CD4-positive, alpha-beta T cell treated with Interleukin-21 for 1 hour (primary cell): ENCODE measurements at regions not wholly inside any gene's neighbourhood (a gene's known extent, or its start where the extent isn't known, plus 50 kb on each side); places are given as distances from the start of the nearest gene placed in this dataset.
"Not testable (repeated sequence)": the region's sequence is repeated elsewhere in the genome, so short reads cannot be mapped to it uniquely, and the experiment has no call there.

ENCODE experiments used
- DNase-seq: peaks from one replicate; pipeline ENCODE4 v3.0.0-alpha.2; 2020

- DNase-seq: no peak
Measured at GRCh38 chr4:60579335-60579734, 620.8 kb upstream of the ADGRL3 start.

GRCh38 chr4:60581919-60582536 is 618.1 kb upstream of the ADGRL3 start:
- no peak for DNase-seq

- DNase-seq: no peak
Measured at GRCh38 chr4:60588556-60588955, 611.6 kb upstream of the ADGRL3 start.

- DNase-seq: no peak
Measured at GRCh38 chr4:60589425-60589824, 610.7 kb upstream of the ADGRL3 start.

- DNase-seq: no peak
Measured at GRCh38 chr4:60590116-60590515, 610.0 kb upstream of the ADGRL3 start.

GRCh38 chr4:60605646-60606354 is 594.3 kb upstream of the ADGRL3 start:
- DNase-seq: no peak

- DNase-seq: no peak
Measured at GRCh38 chr4:60611762-60612496, 588.2 kb upstream of the ADGRL3 start.

GRCh38 chr4:60617731-60618130 is 582.4 kb upstream of the ADGRL3 start:
- DNase-seq: no peak

GRCh38 chr4:60619531-60620305 is 580.4 kb upstream of the ADGRL3 start:
- no peak for DNase-seq

- no peak for DNase-seq
Measured at GRCh38 chr4:60637976-60638375, 562.1 kb upstream of the ADGRL3 start.

GRCh38 chr4:60648774-60649173 is 551.4 kb upstream of the ADGRL3 start:
- no peak for DNase-seq

- DNase-seq: no peak
Measured at GRCh38 chr4:60652933-60653332, 547.2 kb upstream of the ADGRL3 start.

- DNase-seq: no peak
Measured at GRCh38 chr4:60655356-60655755, 544.8 kb upstream of the ADGRL3 start.

GRCh38 chr4:60656171-60656570 is 544.0 kb upstream of the ADGRL3 start:
- no peak for DNase-seq

GRCh38 chr4:60657041-60657440 is 543.1 kb upstream of the ADGRL3 start:
- DNase-seq: no peak

GRCh38 chr4:60657807-60658206 is 542.3 kb upstream of the ADGRL3 start:
- no peak for DNase-seq

- DNase-seq: no peak
Measured at GRCh38 chr4:60663769-60664168, 536.4 kb upstream of the ADGRL3 start.

GRCh38 chr4:60682901-60683300 is 517.2 kb upstream of the ADGRL3 start:
- DNase-seq: no peak

- DNase-seq: no peak
Measured at GRCh38 chr4:60683357-60683756, 516.8 kb upstream of the ADGRL3 start.

- DNase-seq: no peak
Measured at GRCh38 chr4:60683973-60684372, 516.2 kb upstream of the ADGRL3 start.

- not testable (repeated sequence) for DNase-seq
Measured at GRCh38 chr4:60696062-60696461, 504.1 kb upstream of the ADGRL3 start.

- no peak for DNase-seq
Measured at GRCh38 chr4:60709061-60709460, 491.1 kb upstream of the ADGRL3 start.

- no peak for DNase-seq
Measured at GRCh38 chr4:60718874-60719273, 481.3 kb upstream of the ADGRL3 start.
